ENCODE measurements at regions not wholly inside any gene's neighbourhood (a gene's known extent, or its start where the extent isn't known, plus 50 kb on each side); places are given as distances from the start of the nearest gene placed in this dataset.

- no peak for DNase-seq (ENCODE audit: low spot score)
- no peak for TF ChIP-seq CTCF (IDR thresholded peaks at IDR 0.05; ENCODE audit: extremely low read depth, missing control alignments)
Observed at GRCh38 chr6:134469702-134470456, 152.0 kb upstream of the SGK1 start.

GRCh38 chr6:134468633-134469032 lies 150.7 kb upstream of the SGK1 start:
- no peak for DNase-seq (ENCODE audit: low spot score)
- no peak for TF ChIP-seq CTCF (IDR thresholded peaks at IDR 0.05; ENCODE audit: extremely low read depth, missing control alignments)

GRCh38 chr6:134467620-134468019 lies 149.7 kb upstream of the SGK1 start:
- no peak for DNase-seq (ENCODE audit: low spot score)

GRCh38 chr6:134466771-134467525 lies 149.0 kb upstream of the SGK1 start:
- TF ChIP-seq CTCF (IDR thresholded peaks at IDR 0.05; ENCODE audit: extremely low read depth, missing control alignments), result no peak
- DNase-seq (ENCODE audit: low spot score), result no peak

More at GRCh38 chr6:134467620-134468019, 149.7 kb upstream of the SGK1 start:
- TF ChIP-seq CTCF (IDR thresholded peaks at IDR 0.05; ENCODE audit: extremely low read depth, missing control alignments), result no peak

GRCh38 chr6:134464690-134465411 lies 146.9 kb upstream of the SGK1 start:
- DNase-seq (ENCODE audit: low spot score), result peak; percentile 32
- no peak for TF ChIP-seq CTCF (IDR thresholded peaks at IDR 0.05; ENCODE audit: extremely low read depth, missing control alignments)

GRCh38 chr6:134458857-134459657 lies 141.1 kb upstream of the SGK1 start:
- no peak for DNase-seq (ENCODE audit: low spot score)
- no peak for TF ChIP-seq CTCF (IDR thresholded peaks at IDR 0.05; ENCODE audit: extremely low read depth, missing control alignments)
